ENCODE measurements at regions not wholly inside any gene's neighbourhood (a gene's known extent, or its start where the extent isn't known, plus 50 kb on each side); places are given as distances from the start of the nearest gene placed in this dataset.

GRCh38 chr6:126640356-126640755 is 300.4 kb downstream of the CENPW start:
- TF ChIP-seq CTCF (IDR thresholded peaks at IDR 0.05) (no peak), ZFX (IDR thresholded peaks at IDR 0.05; ENCODE audit: borderline replicate concordance) (no peak)
